Ectodermal cell (in vitro differentiated cells): ENCODE measurements at regions not wholly inside any gene's neighbourhood (a gene's known extent, or its start where the extent isn't known, plus 50 kb on each side); places are given as distances from the start of the nearest gene placed in this dataset.

Source experiments
- H3K27ac ChIP-seq: 2 replicates; pipeline ENCODE4 v1.7.0; 2013; ENCODE audit warnings: mild to moderate bottlenecking, low read depth, low read length; ENCODE audit not compliant: insufficient read depth, poor library complexity, severe bottlenecking
- H3K27me3 ChIP-seq: 2 replicates; pipeline ENCODE4 v1.7.0; 2013; ENCODE audit warnings: mild to moderate bottlenecking, low read length; ENCODE audit not compliant: insufficient read depth, control insufficient read depth, poor library complexity, severe bottlenecking
- H3K36me3 ChIP-seq: one replicate; pipeline ENCODE4 v1.7.0; 2013; ENCODE audit warnings: low read length; ENCODE audit not compliant: control insufficient read depth, insufficient read depth
- H3K4me1 ChIP-seq: one replicate; pipeline ENCODE4 v1.7.0; 2013; ENCODE audit warnings: low read length; ENCODE audit not compliant: control insufficient read depth, insufficient read depth
- H3K4me3 ChIP-seq: 2 replicates; pipeline ENCODE4 v1.7.0; 2013; ENCODE audit warnings: low read depth, low read length, control low read depth; ENCODE audit not compliant: insufficient read depth
- H3K9me3 ChIP-seq: 2 replicates; pipeline ENCODE4 v1.7.0; 2013; ENCODE audit warnings: mild to moderate bottlenecking, low read length, moderate library complexity; ENCODE audit not compliant: control insufficient read depth
- WGBS, 2 experiments: methylation state at CpG; one replicate each; pipeline ENCODE4 v1.1.7; 2013; ENCODE audit warnings: missing lambda C conversion rate in 2 of 2; 5-methylcytosine and 5-hydroxymethylcytosine counted together

DNA sequence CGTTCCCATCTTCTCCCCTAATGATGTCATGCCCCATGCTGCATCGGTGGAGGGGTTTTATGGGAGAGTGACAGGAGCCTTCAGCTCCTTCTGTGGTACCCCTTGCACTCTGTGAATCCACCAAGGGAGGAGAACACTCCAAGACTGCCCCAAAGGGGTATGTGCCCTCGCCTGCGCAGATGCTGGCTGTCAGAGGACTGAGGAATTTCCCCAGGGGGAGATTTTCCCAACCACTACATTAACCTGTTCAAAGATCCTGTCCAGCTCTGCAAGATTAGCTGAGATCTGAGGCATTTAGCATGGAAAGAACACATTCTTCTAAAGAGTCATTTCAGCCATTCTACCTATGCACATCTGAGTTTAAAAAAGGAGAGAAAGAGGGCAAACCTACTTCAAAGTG, 143.2 kb upstream of the ITGA6 start:
- 94 to 95% methylated on average over 3 to 4 of the region's 4 CpGs for WGBS, 2 experiments
- no peaks in the 10 kb centered on the region for H3K36me3 ChIP-seq
- H3K4me1 ChIP-seq, result peaks cover 47% of the 10 kb centered on the region
- H3K27me3 ChIP-seq, result no peaks in the 10 kb centered on the region
- no peaks in the 10 kb centered on the region for H3K9me3 ChIP-seq
- peak overlapping the region; percentile 92 for H3K27ac ChIP-seq
- H3K4me3 ChIP-seq, result no peak overlapping the region

DNA sequence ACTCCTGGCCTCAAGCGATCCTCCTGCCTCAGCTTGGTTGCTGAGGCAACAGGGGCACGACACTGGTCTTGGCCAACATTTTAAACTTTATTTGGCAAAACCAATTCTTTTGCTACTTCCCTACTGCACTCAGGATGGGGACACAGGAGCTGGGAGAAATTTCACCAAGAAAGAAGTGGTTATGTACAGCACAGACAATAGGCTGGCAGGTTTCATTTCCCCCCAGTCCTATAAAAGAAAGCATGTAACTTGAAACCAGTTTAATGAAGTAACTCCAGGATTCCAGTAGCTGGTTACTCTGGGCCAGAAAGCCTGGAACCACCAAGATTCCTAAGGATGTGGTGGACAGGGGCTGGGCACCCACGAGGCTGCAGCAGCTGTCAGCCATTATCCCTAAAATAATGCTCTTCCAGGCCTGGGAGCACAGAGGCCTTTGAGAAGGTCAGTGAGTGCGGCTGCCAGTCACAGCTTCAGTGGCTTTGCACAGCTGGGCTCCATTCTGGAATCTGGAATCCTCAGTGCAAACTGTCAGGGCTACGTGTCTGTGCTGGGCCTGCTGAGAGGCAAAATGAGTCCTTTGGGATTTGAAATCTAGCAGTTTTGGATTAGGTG, 142.3 kb upstream of the ITGA6 start:
- Histone ChIP-seq H3K36me3 (no peaks in the 10 kb centered on the region), H3K9me3 (no peaks in the 10 kb centered on the region), H3K27me3 (no peaks in the 10 kb centered on the region), H3K4me1 (peaks cover 47% of the 10 kb centered on the region), H3K4me3 (no peak overlapping the region), H3K27ac (peak overlapping the region; percentile 92)
- WGBS, 2 experiments, result 25 to 32% methylated on average over 5 of the region's 5 CpGs

DNA sequence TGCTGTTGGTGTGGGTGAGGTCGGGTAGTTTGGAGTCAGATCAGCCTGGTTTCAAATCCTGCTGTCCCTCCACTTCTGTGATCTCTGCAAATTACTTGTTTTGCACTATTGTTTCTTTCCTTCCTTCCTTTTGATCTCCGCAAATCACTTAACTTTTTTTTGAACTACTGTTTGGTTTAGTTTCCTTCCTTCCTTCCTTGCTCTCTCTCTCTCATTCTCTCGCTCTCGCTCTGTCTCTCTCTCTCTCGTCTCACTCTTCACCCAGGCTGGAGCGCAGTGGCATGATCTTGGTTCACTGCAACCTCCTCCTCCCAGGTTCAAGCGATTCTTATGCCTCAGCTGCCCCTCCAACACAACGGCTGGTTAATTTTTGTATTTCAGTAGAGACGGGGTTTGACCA, 141.6 kb upstream of the ITGA6 start:
- H3K36me3 ChIP-seq, result no peaks in the 10 kb centered on the region
- H3K27me3 ChIP-seq, result no peaks in the 10 kb centered on the region
- H3K9me3 ChIP-seq, result no peaks in the 10 kb centered on the region
- peaks cover 47% of the 10 kb centered on the region for H3K4me1 ChIP-seq
- WGBS, 2 experiments, result 74 to 75% methylated on average over 9 of the region's 9 CpGs
- H3K27ac ChIP-seq, result peak overlapping the region; percentile 92
- no peak overlapping the region for H3K4me3 ChIP-seq

DNA sequence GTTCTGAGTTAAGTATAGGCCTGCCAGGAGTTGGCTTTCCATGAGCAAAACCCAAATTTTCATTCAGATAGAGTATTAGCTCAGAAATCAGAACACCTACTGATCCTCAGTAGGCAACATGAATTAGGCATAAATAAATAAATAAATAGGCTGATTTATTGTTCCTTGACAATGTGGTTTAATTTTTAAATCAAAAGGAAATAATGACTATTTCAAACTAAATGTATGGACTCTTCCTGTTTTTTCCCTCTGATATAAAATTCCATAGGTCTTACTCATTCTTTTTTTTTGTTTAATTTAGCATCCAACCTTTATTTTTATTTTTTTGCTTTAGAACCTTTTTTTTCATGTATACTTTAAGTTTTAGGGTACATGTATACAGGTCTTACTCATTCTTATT, 140.2 kb upstream of the ITGA6 start:
- Histone ChIP-seq H3K4me3 (no peak overlapping the region), H3K36me3 (no peaks in the 10 kb centered on the region), H3K27me3 (no peaks in the 10 kb centered on the region), H3K27ac (no peak overlapping the region), H3K9me3 (no peaks in the 10 kb centered on the region), H3K4me1 (peaks cover 47% of the 10 kb centered on the region)

DNA sequence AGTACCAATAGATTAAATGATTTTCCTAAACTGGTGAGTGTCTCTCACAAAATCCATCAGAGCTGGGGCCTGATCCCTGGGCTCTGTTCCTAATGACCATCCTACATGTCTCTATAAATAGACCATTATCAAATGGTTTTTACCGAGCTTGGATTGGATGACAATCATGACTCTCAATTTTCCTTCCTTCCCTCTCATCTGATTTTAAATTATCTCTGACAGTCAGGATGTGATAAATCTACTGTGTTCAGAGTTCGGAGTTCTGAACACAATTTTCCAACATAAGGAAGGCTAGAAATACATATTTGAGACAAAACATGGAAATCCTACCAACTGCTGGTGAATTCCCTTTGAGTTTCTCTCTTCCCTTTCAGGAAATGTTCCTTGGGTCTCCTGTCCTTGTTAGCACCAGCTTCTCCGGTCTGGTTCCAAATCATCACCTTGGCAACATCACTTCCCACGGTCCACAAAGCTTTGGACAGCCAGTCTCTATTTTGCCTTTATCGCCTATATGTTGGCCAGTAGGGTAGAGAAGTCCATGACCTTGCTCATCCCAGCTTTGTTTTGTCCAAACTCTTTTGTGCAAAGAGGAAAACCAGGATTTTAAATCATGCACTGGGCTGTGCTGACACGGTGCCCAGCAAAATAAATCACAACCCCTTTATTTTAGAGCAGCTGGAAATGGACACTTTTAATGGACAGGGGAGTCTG, 139.6 kb upstream of the ITGA6 start:
- Histone ChIP-seq H3K9me3 (no peaks in the 10 kb centered on the region), H3K4me1 (peaks cover 42% of the 10 kb centered on the region), H3K27me3 (no peaks in the 10 kb centered on the region), H3K4me3 (no peak overlapping the region), H3K27ac (no peak overlapping the region), H3K36me3 (no peaks in the 10 kb centered on the region)
- WGBS, 2 experiments, result 92 to 94% methylated on average over 6 of the region's 6 CpGs

DNA sequence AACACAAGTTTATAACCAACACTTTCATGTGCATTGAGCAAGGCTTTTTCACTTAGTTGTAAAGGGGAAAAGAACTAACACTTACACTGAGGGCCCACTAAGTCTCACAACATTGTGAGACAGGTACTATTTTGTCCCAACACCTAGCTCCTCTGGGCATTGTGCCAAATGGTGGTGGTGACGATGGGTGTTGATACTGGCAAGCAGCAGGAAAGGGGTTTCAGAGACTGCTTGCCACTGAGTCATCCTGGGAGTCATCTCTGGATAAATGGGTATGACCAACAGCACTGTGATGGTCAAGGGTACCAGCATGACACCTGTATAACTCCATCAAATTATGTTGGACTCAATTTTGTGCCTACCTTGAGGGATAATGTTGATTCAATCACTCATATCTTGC, 138.8 kb upstream of the ITGA6 start:
- Histone ChIP-seq H3K36me3 (no peaks in the 10 kb centered on the region), H3K4me1 (peaks cover 33% of the 10 kb centered on the region), H3K27ac (no peak overlapping the region), H3K4me3 (no peak overlapping the region), H3K27me3 (no peaks in the 10 kb centered on the region), H3K9me3 (no peaks in the 10 kb centered on the region)
- 94 to 100% methylated on average over 1 of the region's 1 CpG for WGBS, 2 experiments

DNA sequence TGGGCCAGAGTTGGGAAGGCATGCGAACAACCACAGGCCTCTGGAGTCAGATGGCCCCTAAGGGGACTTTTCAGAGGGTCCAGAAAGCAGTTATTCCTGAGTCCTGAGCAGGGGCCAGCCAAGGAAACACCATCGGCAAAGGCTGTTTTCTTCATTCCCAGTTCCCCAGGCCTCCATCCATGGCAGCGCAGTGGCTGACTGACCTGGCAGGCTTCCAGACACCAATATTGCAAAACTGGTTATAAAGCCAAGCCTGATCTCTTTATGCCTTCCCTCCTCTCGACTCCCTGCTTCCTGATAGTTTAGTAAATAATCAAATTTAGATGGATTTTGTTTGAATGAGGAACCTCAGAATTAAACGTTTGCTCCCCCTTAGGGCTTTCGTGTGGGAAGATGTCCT, 133.4 kb upstream of the ITGA6 start:
- no peaks in the 10 kb centered on the region for H3K27me3 ChIP-seq
- H3K9me3 ChIP-seq, result no peaks in the 10 kb centered on the region
- no peak overlapping the region for H3K4me3 ChIP-seq
- no peak overlapping the region for H3K27ac ChIP-seq
- 89 to 93% methylated on average over 6 of the region's 6 CpGs for WGBS, 2 experiments
- no peaks in the 10 kb centered on the region for H3K36me3 ChIP-seq
- H3K4me1 ChIP-seq, result peaks cover 12% of the 10 kb centered on the region

DNA sequence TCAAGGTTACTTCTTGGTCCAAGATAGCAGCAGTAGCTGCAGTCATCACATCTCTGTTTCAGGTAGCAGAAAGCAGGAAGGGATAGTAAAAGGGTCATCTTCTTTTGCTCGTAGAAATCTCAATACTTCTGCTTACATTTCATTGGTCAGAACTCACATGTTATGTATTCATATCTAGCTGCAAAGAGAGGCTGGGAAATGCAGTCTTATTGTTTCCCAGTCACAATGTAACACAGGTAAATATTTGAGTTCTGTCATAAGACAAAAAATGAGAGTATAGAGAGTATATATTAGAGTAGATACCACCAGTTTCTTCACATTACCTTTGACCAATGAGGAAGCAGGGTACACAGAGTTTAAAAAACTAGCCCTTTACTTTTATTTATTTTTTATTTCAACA, 132.4 kb upstream of the ITGA6 start:
- 91 to 100% methylated on average over 1 of the region's 1 CpG for WGBS, 2 experiments
- H3K4me1 ChIP-seq, result peaks cover 12% of the 10 kb centered on the region
- no peaks in the 10 kb centered on the region for H3K27me3 ChIP-seq
- no peaks in the 10 kb centered on the region for H3K9me3 ChIP-seq
- H3K27ac ChIP-seq, result no peak overlapping the region
- H3K36me3 ChIP-seq, result no peaks in the 10 kb centered on the region
- H3K4me3 ChIP-seq, result no peak overlapping the region

DNA sequence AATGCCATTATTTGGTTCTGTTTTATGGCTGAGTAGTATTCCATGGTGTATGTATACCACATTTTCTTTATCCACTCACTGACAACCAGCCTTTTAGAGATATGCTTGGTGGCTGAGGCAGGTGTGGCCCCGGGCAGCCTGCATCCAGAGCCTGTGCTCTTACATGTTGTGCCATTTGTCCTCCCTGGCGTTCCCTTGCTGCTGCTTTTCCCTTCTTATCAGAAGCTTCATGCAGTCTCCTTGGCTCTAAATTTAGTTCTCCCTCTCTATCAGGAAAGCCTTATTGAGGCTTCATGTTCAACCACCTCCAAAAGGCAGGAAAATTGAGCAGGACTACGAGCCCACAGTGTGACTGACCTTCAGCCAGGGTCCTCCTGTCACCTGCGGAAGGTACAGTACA, 131.7 kb upstream of the ITGA6 start:
- no peaks in the 10 kb centered on the region for H3K27me3 ChIP-seq
- 92 to 94% methylated on average over 4 of the region's 4 CpGs for WGBS, 2 experiments
- peaks cover 12% of the 10 kb centered on the region for H3K4me1 ChIP-seq
- no peaks in the 10 kb centered on the region for H3K9me3 ChIP-seq
- no peaks in the 10 kb centered on the region for H3K36me3 ChIP-seq
- H3K27ac ChIP-seq, result no peak overlapping the region
- no peak overlapping the region for H3K4me3 ChIP-seq

DNA sequence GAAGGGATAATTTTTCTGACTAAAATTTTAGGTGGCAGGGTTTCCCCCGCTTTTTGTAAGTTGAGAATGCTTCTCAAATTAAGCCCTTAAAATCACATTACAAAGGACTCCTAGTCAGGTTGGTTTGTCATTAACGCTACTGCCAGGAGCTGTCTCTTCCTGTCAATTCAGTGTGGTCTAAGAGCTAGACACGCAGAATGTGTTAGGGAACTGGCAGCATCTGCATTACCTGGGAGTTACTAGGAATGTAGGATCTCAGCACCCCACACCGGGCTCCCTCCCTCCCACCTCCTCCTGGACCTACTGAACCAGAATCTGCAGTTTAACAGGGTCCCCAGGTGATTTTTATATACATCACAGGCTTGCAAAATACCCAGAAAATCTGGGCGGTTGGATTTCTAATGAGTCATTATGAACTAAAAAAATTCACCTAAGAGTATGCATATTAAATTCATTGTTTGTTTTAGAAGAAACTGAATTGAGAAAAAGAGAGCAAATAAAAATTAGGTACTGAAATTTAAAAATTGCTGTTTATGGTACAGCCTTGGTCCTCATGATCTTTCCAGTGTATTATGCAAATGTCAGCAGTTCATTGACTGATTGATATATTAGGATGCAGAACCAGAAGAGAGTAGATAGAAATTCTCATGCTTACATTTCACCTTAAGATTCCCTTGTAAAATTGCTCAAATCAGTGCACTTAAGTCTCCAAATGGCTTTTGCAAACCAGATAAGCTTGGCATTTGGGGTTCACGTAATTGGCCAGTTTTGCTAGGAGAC, 130.9 kb upstream of the ITGA6 start:
- H3K4me1 ChIP-seq, result peaks cover 12% of the 10 kb centered on the region
- 50 to 57% methylated on average over 5 of the region's 6 CpGs for WGBS, 2 experiments
- H3K27ac ChIP-seq, result no peak overlapping the region
- no peak overlapping the region for H3K4me3 ChIP-seq
- H3K36me3 ChIP-seq, result no peaks in the 10 kb centered on the region
- H3K27me3 ChIP-seq, result no peaks in the 10 kb centered on the region
- no peaks in the 10 kb centered on the region for H3K9me3 ChIP-seq
